Breast epithelium (tissue), 4 donors: ENCODE measurements at regions not wholly inside any gene's neighbourhood (a gene's known extent, or its start where the extent isn't known, plus 50 kb on each side); places are given as distances from the start of the nearest gene placed in this dataset.
"Not testable (repeated sequence)": the region's sequence is repeated elsewhere in the genome, so short reads cannot be mapped to it uniquely, and the experiment has no call there.

Experiments used
- DNase-seq, 2 donors: peaks; one replicate each; pipeline ENCODE4 v3.0.0-alpha.2; 2019; ENCODE audit warnings: low spot score in 2 of 2
- H3K27ac ChIP-seq, 2 donors: fragments of 200-600 bp; sonication (generic) in 1 of 2; one replicate each; pipeline ENCODE4 v1.5.1; 2016 to 2019; ENCODE audit warnings: mild to moderate bottlenecking in 1 of 2
- H3K27me3 ChIP-seq, 2 donors: fragments of 200-600 bp; sonication (generic) in 1 of 2; one replicate each; pipeline versions ENCODE4 v1.5.1 to v1.6.0; 2017 to 2019; ENCODE audit warnings: control low read depth in 1 of 2, mild to moderate bottlenecking in 1 of 2
- H3K36me3 ChIP-seq: fragments of 200-600 bp; one replicate; pipeline ENCODE4 v1.5.1; 2019
- H3K4me1 ChIP-seq, 2 donors: fragments of 200-600 bp; sonication (generic); one replicate each; pipeline ENCODE4 v1.5.1; 2016 to 2019; ENCODE audit warnings: control low read depth in 1 of 2
- H3K4me3 ChIP-seq, 3 donors: fragments of 200-600 bp; sonication (generic); 1 replicate in 2 of 3; 2 replicates in 1 of 3; pipeline ENCODE4 v1.5.1; 2016 to 2019; ENCODE audit warnings: mild to moderate bottlenecking in 3 of 3, moderate library complexity in 2 of 3
- H3K9me3 ChIP-seq, 2 donors: fragments of 200-600 bp; sonication (generic) in 1 of 2; one replicate each; pipeline ENCODE4 v1.5.1; 2016 to 2019; ENCODE audit warnings: control low read depth in 1 of 2
- CTCF ChIP-seq, 3 donors: fragments of 450-650 bp; IDR thresholded peaks; one replicate each; pipeline ENCODE4 v1.5.1; 2016 to 2017; ENCODE audit warnings: antibody characterized with exemption in 3 of 3, mild to moderate bottlenecking in 3 of 3, moderate library complexity in 3 of 3
- POLR2A ChIP-seq: fragments of 450-650 bp; IDR thresholded peaks from one replicate; pipeline ENCODE4 v1.6.1; 2016; ENCODE audit warnings: antibody characterized with exemption, mild to moderate bottlenecking, moderate library complexity
- POLR2AphosphoS5 ChIP-seq, 3 donors: sonication (generic); formaldehyde crosslinking; IDR thresholded peaks; one replicate each; pipeline ENCODE4 v1.6.1; 2017; ENCODE audit warnings: antibody characterized with exemption in 3 of 3
- intact Hi-C: fragments of 100-400 bp; cut with DNase I; formaldehyde crosslinking; loops from one replicate; pipeline ENCODE4 v1.15.1; 2023; ENCODE audit warnings: low total_unique reads

GRCh38 chr19:33866696-33867095 is 70.0 kb downstream of the KCTD15 start:
- Histone ChIP-seq H3K36me3 (no peaks in the 10 kb centered on the region), H3K27me3 (no peaks in the 10 kb centered on the region), H3K4me3 (no peak overlapping the region), H3K9me3 (no peaks in the 10 kb centered on the region), H3K27ac (no peak overlapping the region), H3K4me1 (peaks cover 0 to 8% of the 10 kb centered on the region in 2 donors)
- intact Hi-C loops, result no loop called here
- peak in 1 of 2 donors; percentile 25 for DNase-seq
- TF ChIP-seq CTCF (IDR thresholded peaks at IDR 0.05) (no peak), POLR2A (no peak), POLR2AphosphoS5 (IDR thresholded peaks at IDR 0.05) (no peak)

GRCh38 chr19:33868076-33868735 is 71.5 kb downstream of the KCTD15 start:
- peaks cover 0 to 8% of the 10 kb centered on the region in 2 donors for H3K4me1 ChIP-seq
- no peaks in the 10 kb centered on the region for H3K9me3 ChIP-seq
- intact Hi-C loops, result no loop called here
- no peaks in the 10 kb centered on the region for H3K27me3 ChIP-seq
- peak overlapping the region; percentile 4 to 58 (median 33) for H3K4me3 ChIP-seq
- TF ChIP-seq CTCF (IDR thresholded peaks at IDR 0.05) (no peak), POLR2AphosphoS5 (IDR thresholded peaks at IDR 0.05) (no peak), POLR2A (no peak)
- peak overlapping the region; percentile 57 for H3K27ac ChIP-seq
- H3K36me3 ChIP-seq, result no peaks in the 10 kb centered on the region
- peak in 1 of 2 donors; percentile 47 for DNase-seq

GRCh38 chr19:33868788-33869412 is 72.2 kb downstream of the KCTD15 start:
- Histone ChIP-seq H3K4me1 (peaks cover 0 to 8% of the 10 kb centered on the region in 2 donors), H3K9me3 (no peaks in the 10 kb centered on the region), H3K27me3 (no peaks in the 10 kb centered on the region), H3K4me3 (peak overlapping the region; percentile 4 to 58 (median 33)), H3K36me3 (no peaks in the 10 kb centered on the region), H3K27ac (peak overlapping the region; percentile 57)
- peak; percentile 16 to 56 for DNase-seq
- intact Hi-C loops, result no loop called here
- TF ChIP-seq CTCF (IDR thresholded peaks at IDR 0.05) (no peak), POLR2AphosphoS5 (IDR thresholded peaks at IDR 0.05) (no peak), POLR2A (no peak)

DNA sequence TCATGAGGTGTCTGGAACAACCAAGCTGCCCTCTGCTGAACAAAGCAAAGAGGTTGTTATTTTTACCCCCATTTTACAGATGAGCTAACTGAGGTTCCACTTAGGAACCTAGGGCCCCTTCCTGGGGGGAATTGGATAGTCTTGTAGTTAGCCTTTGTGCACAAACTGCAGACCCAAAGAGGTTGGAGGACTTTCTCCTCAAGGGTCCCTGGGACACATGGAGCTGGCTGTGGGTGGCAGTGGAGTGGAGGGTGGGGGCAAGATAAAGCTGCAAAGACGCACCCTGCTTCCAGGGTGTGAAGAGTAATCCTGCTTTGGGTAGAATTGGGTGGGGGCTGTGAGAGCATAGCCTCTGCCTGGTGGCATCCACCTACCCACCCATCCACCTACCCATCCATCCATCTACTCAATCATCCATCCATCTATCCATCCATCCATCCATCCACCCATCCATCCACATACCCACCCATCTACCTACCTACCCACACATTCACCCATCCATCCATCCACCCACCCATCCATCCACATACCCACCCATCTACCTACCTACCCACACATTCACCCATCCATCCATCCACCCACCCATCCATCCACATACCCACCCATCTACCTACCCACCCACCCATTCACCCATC is 73.7 kb downstream of the KCTD15 start:
- intact Hi-C loops, DNase-seq, H3K9me3 ChIP-seq: not testable (repeated sequence)

DNA sequence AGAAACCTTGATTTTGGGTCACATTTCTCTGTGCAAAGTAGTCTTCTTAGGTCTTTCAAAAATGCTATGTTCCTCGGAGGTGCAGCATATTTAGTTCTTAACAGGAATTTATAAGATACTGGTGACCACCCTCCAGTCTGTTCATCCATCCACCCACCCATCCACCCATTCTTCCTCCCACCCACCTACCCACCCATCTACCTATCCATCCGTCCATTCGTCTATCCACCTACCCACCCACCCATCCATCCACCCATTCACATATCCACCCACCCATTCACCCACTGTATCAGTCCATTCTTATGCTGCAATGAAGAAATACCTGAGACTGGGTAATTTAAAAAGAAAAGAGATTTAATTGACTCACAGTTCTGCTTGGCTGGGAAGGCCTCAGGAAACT is 74.9 kb downstream of the KCTD15 start:
- H3K4me3 ChIP-seq, result no peak overlapping the region
- no peaks in the 10 kb centered on the region for H3K27me3 ChIP-seq
- H3K27ac ChIP-seq, result no peak overlapping the region
- H3K9me3 ChIP-seq, result no peaks in the 10 kb centered on the region
- DNase-seq, result no peak
- TF ChIP-seq POLR2AphosphoS5 (IDR thresholded peaks at IDR 0.05), result no peak
- no peak for TF ChIP-seq POLR2A
- TF ChIP-seq CTCF (IDR thresholded peaks at IDR 0.05), result no peak
- no peaks in the 10 kb centered on the region for H3K36me3 ChIP-seq
- peaks cover 0 to 8% of the 10 kb centered on the region in 2 donors for H3K4me1 ChIP-seq
- intact Hi-C loops, result no loop called here

More for the DNA sequence above, 73.7 kb downstream of the KCTD15 start:
- not testable (repeated sequence) for H3K4me1 ChIP-seq, H3K27me3 ChIP-seq, H3K27ac ChIP-seq, H3K36me3 ChIP-seq, H3K4me3 ChIP-seq
